ENCODE measurements at regions not wholly inside any gene's neighbourhood (a gene's known extent, or its start where the extent isn't known, plus 50 kb on each side); places are given as distances from the start of the nearest gene placed in this dataset.

DNA sequence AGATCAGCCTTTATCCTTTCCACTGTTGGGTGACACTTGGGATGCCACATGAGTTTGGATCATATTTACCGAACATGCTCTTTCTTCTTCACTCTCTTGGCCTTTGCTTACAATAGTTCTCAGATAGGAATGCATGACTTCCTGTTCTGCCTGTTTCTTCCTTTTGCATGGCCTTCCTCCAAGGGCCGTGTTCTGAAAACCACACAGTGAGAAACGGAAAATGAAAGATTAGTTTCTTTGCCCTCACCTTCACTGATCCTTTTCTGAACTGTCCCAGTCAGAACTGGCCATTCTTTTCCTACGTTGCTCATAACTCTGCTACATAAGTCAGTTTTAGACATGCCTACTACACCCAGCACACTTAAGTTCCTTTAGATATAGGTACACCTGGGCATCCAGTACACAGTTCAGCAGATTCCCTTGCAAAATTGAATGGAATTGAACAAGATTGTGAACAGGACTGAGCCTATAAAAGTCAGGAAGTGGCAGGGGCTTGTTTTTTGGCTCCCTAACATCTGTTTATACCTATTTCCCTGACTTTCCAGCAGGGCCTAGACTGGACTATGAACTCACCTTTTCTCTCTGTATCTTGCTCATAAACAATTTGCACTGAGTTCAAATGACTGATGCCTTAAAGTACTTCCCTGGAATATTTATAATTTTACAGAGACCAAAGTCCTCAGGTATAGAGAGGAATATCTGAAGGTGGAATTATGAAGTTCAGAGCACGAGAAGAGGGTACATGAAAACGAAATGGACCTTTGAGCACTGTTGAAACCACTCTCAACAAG lies 186.4 kb upstream of the ST6GAL2 start:
- no peak for TF ChIP-seq POLR2A (IDR thresholded peaks at IDR 0.05; ENCODE audit: low read depth)
- TF ChIP-seq, protein P1, sequence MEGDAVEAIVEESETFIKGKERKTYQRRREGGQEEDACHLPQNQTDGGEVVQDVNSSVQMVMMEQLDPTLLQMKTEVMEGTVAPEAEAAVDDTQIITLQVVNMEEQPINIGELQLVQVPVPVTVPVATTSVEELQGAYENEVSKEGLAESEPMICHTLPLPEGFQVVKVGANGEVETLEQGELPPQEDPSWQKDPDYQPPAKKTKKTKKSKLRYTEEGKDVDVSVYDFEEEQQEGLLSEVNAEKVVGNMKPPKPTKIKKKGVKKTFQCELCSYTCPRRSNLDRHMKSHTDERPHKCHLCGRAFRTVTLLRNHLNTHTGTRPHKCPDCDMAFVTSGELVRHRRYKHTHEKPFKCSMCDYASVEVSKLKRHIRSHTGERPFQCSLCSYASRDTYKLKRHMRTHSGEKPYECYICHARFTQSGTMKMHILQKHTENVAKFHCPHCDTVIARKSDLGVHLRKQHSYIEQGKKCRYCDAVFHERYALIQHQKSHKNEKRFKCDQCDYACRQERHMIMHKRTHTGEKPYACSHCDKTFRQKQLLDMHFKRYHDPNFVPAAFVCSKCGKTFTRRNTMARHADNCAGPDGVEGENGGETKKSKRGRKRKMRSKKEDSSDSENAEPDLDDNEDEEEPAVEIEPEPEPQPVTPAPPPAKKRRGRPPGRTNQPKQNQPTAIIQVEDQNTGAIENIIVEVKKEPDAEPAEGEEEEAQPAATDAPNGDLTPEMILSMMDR (IDR thresholded peaks at IDR 0.05) = no peak

Measured in esophagus muscularis mucosa (tissue), 3 donors.